ENCODE measurements at regions not wholly inside any gene's neighbourhood (a gene's known extent, or its start where the extent isn't known, plus 50 kb on each side); places are given as distances from the start of the nearest gene placed in this dataset.
A peak's percentile ranks its signal among the peaks of the same experiment; 100 is the strongest.

DNA sequence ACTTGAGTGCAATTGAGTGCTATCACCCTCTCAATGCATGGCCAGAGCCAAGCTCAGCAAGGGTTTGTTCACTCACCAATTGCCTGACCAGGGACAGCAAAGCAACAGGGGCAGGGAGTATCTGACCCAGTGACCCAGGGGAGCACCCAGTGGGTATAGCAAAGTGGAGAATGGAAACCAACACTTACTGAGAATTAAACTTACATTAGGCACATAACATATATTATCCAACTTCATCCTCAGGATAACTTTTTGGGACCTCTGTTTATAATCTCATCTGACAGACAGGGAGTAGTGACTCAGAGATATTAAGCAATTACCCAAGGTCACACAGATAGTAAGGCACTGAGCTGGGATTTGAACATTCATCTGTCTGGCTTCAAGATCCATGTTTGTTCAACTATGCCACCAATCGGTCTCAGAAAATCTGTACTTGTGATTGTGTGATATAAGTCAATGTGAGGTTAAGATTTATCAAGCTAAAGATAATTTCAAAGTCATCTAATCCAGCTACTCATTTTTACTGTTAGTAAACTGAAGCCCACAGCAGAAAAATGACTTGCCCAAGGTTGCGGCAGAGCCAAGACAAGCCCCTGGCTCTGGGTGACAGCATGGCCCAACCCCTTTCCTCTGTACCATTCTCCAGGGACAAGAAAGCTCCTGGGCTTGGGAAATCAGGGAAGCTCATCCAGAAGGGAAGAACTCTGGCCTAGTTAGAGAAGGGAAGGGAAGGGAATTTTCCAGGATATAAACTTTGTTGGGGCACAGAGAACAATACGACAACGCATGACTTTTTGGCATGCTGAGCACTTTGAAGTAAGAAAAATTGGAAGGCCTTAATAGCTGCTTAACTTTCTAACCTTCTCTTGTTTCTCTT lies 138.0 kb upstream of the SMAD3 start:
- H3K4me1 Mint-ChIP-seq, result no peaks in the 10 kb centered on the region
- H3K27me3 Mint-ChIP-seq, result peaks cover 6% of the 10 kb centered on the region
- no peak overlapping the region for H3K4me3 Mint-ChIP-seq
- peaks cover 6 to 13% (median 9%) of the 10 kb centered on the region in 3 donors for H3K9me3 Mint-ChIP-seq
- H3K27ac Mint-ChIP-seq, result no peak overlapping the region
- H3K36me3 Mint-ChIP-seq, result peaks cover 4% of the 10 kb centered on the region

DNA sequence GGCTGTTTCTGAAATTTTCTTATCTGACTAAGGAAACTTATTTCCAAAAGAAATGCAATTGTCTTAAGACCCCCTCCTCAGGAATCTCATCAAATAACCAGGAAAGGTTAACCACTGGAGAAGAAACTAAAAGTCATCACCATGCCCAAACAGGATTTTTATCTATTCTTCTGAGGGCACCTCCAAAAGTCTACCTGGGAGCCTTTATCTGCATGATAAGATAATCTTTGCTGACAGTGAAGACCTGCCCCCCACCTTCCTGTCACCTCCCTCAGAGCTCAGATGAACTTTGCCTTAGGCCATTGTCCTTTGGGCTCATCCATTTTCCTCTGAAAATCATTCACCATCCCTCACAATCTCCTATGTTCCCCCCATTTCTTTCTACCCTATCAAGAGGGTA lies 137.3 kb upstream of the SMAD3 start:
- Mint-ChIP-seq H3K27me3 (peaks cover 5% of the 10 kb centered on the region), H3K9me3 (peaks cover 6 to 8% (median 6%) of the 10 kb centered on the region in 3 donors), H3K4me1 (no peaks in the 10 kb centered on the region), H3K4me3 (no peak overlapping the region), H3K36me3 (peaks cover 4% of the 10 kb centered on the region), H3K27ac (no peak overlapping the region)

- Mint-ChIP-seq H3K4me3 (no peak overlapping the region), H3K4me1 (no peaks in the 10 kb centered on the region), H3K27me3 (no peaks in the 10 kb centered on the region), H3K36me3 (peaks cover 4% of the 10 kb centered on the region), H3K9me3 (peaks cover 4 to 10% (median 6%) of the 10 kb centered on the region in 3 donors), H3K27ac (no peak overlapping the region)
Observed at GRCh38 chr15:66928784-66929183, 136.6 kb upstream of the SMAD3 start.

GRCh38 chr15:66929843-66930402 lies 135.5 kb upstream of the SMAD3 start:
- no peaks in the 10 kb centered on the region for H3K36me3 Mint-ChIP-seq
- peaks cover 3 to 10% (median 8%) of the 10 kb centered on the region in 3 donors for H3K9me3 Mint-ChIP-seq

DNA sequence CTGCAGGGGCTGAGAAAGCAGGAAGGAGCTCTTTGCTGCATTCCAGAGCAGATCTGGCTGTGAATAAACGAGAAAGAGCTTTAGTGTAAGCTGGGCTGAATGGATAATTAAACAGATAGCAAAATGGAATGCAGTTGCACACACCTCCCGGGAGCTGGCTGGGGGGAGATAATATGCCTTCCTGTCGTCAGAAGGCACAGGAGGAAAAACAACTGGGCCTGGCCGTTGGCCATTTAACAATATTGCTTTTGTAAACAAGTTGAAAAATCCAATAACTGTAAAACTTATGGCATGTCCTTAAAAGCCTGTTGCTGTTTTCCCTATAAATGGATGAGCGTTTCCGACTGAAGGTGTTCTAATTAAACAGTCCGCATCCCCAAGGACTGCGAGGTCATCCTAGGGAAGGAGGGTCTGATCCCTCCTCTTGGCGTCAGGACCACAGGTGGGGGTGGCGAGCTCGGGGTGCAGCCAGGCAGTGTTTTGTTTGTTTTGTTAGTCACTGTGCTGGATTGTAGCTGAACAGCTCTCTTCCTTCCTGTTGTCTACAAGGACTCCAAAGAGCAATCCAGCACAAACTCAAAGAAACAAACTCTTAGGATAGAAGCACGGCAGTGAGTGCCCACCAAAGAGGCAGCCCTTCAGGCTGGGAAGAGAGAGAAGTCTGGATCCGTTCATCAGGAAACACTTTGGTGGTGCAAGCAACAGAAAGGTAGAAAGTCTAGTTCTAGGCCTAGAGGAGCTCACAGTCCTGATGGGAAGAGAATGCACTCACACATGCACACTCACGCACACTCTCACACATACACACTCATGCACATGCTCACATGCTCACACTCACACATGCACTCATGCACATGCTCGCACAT lies 133.4 kb upstream of the SMAD3 start:
- Mint-ChIP-seq H3K27me3 (peaks cover 5% of the 10 kb centered on the region), H3K36me3 (no peaks in the 10 kb centered on the region), H3K4me1 (peaks cover 0 to 2% (median 0%) of the 10 kb centered on the region in 3 donors), H3K4me3 (peak overlapping the region in 1 of 4 donors; percentile 76), H3K27ac (peak overlapping the region in 1 of 3 donors; percentile 29), H3K9me3 (peaks cover 3 to 10% (median 8%) of the 10 kb centered on the region in 3 donors)

More at GRCh38 chr15:66929843-66930402, 135.5 kb upstream of the SMAD3 start:
- Mint-ChIP-seq H3K4me3 (no peak overlapping the region), H3K27ac (peak overlapping the region in 1 of 3 donors; percentile 6), H3K27me3 (peaks cover 2% of the 10 kb centered on the region), H3K4me1 (no peaks in the 10 kb centered on the region)

- H3K27ac Mint-ChIP-seq, result no peak overlapping the region
- no peak overlapping the region for H3K4me3 Mint-ChIP-seq
- H3K9me3 Mint-ChIP-seq, result peaks cover 3 to 10% (median 8%) of the 10 kb centered on the region in 3 donors
- peaks cover 5% of the 10 kb centered on the region for H3K27me3 Mint-ChIP-seq
- H3K4me1 Mint-ChIP-seq, result peaks cover 0 to 2% (median 0%) of the 10 kb centered on the region in 3 donors
- no peaks in the 10 kb centered on the region for H3K36me3 Mint-ChIP-seq
Observed at GRCh38 chr15:66932634-66933024, 132.8 kb upstream of the SMAD3 start.

- no peak overlapping the region for H3K4me3 Mint-ChIP-seq
- peaks cover 3 to 14% (median 8%) of the 10 kb centered on the region in 3 donors for H3K9me3 Mint-ChIP-seq
- H3K36me3 Mint-ChIP-seq, result no peaks in the 10 kb centered on the region
- no peak overlapping the region for H3K27ac Mint-ChIP-seq
- H3K4me1 Mint-ChIP-seq, result peaks cover 0 to 2% (median 0%) of the 10 kb centered on the region in 3 donors
- peaks cover 5% of the 10 kb centered on the region for H3K27me3 Mint-ChIP-seq
Observed at GRCh38 chr15:66933932-66934867, 131.2 kb upstream of the SMAD3 start.

GRCh38 chr15:66934868-66935520 lies 130.4 kb upstream of the SMAD3 start:
- Mint-ChIP-seq H3K4me1 (peaks cover 0 to 2% (median 0%) of the 10 kb centered on the region in 3 donors), H3K27ac (no peak overlapping the region), H3K27me3 (peaks cover 5% of the 10 kb centered on the region), H3K36me3 (no peaks in the 10 kb centered on the region), H3K4me3 (no peak overlapping the region), H3K9me3 (peaks cover 3 to 14% (median 8%) of the 10 kb centered on the region in 3 donors)

DNA sequence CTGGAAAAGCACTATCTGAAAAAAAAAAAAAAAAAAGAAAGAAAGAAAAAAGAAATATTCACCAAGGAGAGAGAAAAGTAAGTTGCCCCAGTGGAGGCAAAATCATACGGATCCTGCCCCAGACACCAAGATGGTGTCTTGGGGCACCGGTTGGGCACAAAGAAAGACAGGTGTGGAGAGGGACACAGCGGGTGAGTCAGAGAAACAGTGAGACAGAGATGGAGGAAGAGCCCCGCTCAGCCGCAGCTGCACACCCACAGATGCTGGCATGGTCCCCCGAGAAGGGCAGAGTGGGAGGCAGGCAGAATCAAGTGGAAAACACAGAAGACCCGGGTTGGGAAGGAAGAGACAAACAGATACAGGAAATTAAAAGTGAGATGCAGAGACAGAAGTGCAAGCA lies 129.7 kb upstream of the SMAD3 start:
- Mint-ChIP-seq H3K4me1 (peaks cover 0 to 2% (median 0%) of the 10 kb centered on the region in 3 donors), H3K4me3 (peak overlapping the region in 1 of 4 donors; percentile 53), H3K27ac (peak overlapping the region in 1 of 3 donors; percentile 40), H3K27me3 (peaks cover 5% of the 10 kb centered on the region), H3K9me3 (peaks cover 3 to 14% (median 8%) of the 10 kb centered on the region in 3 donors), H3K36me3 (no peaks in the 10 kb centered on the region)

- Mint-ChIP-seq H3K27me3 (peaks cover 5% of the 10 kb centered on the region), H3K4me3 (peak overlapping the region in 1 of 4 donors; percentile 7), H3K36me3 (no peaks in the 10 kb centered on the region), H3K9me3 (peaks cover 3 to 14% (median 8%) of the 10 kb centered on the region in 3 donors), H3K4me1 (peaks cover 0 to 2% (median 0%) of the 10 kb centered on the region in 3 donors), H3K27ac (peak overlapping the region in 1 of 3 donors; percentile 40)
Observed at GRCh38 chr15:66936109-66936860, 129.1 kb upstream of the SMAD3 start.

DNA sequence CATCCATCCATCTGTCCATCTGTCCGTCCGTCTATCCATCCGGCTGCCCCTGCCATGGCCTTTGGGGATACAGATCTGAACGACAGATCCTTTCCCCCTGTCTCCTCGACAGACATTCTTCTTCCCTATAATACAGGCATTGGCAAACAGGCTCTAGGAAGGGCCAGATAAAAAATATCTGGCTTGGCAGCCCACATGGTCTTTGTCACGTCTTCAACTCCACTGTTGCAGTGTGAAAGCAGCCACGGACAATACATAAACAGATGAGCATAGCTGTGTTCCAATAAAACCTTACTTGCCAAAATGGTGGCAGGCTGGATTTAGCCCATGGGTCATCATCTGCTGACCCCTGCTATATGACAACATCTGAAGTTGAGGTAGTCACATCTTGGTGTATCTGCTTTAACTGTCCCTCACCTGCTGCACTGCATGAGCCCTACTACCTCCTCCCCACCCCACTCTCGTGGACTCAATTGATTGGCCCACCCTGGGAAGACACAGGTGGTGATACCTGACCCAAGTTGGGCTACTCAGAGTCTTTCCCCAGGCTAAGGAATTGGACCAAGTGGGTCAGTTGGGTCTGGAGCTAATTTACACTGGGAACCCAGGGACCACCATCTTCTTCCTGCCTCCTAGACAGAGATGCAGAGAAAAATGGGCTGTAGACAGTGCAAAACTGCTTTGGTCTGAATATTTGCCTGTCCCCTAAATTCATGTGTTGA lies 128.4 kb upstream of the SMAD3 start:
- H3K4me1 Mint-ChIP-seq, result peaks cover 0 to 2% (median 0%) of the 10 kb centered on the region in 3 donors
- no peak overlapping the region for H3K4me3 Mint-ChIP-seq
- H3K27ac Mint-ChIP-seq, result no peak overlapping the region
- peaks cover 5% of the 10 kb centered on the region for H3K27me3 Mint-ChIP-seq
- no peaks in the 10 kb centered on the region for H3K36me3 Mint-ChIP-seq
- H3K9me3 Mint-ChIP-seq, result peaks cover 3 to 14% (median 8%) of the 10 kb centered on the region in 3 donors

DNA sequence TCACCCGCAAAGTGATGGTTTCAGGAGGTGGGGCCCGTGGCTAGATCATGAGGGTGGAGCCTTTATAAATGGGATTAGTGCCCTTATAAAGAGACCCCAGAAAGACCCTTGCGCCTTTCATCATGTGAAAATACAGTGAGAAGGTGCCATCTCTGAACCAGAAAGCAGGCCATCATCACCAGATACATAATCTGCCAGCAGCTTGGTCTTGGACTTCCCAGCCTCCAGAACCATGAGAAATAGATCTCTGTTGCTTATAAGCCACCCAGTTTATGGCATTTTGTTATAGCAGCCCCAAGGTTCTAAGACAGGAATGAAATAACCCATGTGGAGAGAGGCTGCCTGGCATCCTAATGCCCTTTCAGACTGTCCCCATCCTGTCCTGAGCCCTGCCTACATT lies 127.8 kb upstream of the SMAD3 start:
- no peaks in the 10 kb centered on the region for H3K36me3 Mint-ChIP-seq
- peaks cover 0 to 2% (median 0%) of the 10 kb centered on the region in 3 donors for H3K4me1 Mint-ChIP-seq
- peaks cover 5% of the 10 kb centered on the region for H3K27me3 Mint-ChIP-seq
- H3K9me3 Mint-ChIP-seq, result peaks cover 3 to 13% (median 8%) of the 10 kb centered on the region in 3 donors
- H3K27ac Mint-ChIP-seq, result no peak overlapping the region
- no peak overlapping the region for H3K4me3 Mint-ChIP-seq

Data from IgD-negative memory B cell (primary cell).